Hepatocyte (in vitro differentiated cells): ENCODE measurements at regions not wholly inside any gene's neighbourhood (a gene's known extent, or its start where the extent isn't known, plus 50 kb on each side); places are given as distances from the start of the nearest gene placed in this dataset.

ENCODE experiments used
- CTCF ChIP-seq: fragments of 200-600 bp; sonication (generic); IDR thresholded peaks from 2 replicates; pipeline ENCODE4 v1.5.1; 2016; ENCODE audit warnings: antibody characterized with exemption, mild to moderate bottlenecking; ENCODE audit not compliant: poor library complexity
- EZH2phosphoT487 ChIP-seq: fragments of 200-600 bp; sonication (generic); IDR thresholded peaks from one replicate; pipeline ENCODE4 v1.6.1; 2018; ENCODE audit warnings: antibody characterized with exemption, mild to moderate bottlenecking, low read depth, moderate library complexity; ENCODE audit not compliant: unreplicated experiment, severe bottlenecking

DNA sequence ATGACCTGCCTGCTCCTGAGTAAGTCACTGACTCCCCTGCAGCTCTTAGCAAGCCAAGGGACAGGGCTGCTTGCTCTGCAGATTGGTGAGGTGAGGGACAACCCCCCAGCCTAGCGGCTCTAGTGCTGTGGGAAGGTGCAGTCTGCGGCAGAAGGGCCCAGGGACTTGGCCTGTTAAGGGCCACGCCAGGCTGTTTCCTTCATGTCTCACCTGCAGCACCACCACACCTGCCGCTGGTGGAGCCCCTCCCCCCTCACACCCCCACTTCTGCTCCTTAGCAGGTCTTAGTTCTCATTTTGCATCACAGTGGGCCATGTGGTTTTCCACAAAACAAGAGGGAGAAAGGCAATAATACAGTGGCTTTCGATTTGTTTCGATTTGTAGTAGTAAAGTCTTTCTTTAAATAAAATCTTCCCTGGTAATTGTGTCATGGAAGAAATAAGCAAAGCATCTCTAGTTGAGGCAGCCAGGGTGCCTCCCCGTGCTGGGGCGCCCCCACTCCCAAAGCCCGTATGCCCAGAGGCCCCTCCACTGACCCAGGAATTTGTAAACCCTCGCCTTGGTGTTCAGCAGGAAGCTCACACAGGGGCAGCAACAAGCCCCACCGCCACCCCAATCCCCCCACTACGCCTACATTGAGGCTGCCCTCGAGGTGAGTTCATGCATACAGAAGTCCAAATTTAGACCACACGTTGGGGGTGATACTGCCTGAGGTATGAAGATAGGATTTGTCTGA, 86.5 kb upstream of the CLDN5 start:
- TF ChIP-seq EZH2phosphoT487 (no peak), CTCF (no peak)
